AG10803 (cell line): ENCODE measurements at regions not wholly inside any gene's neighbourhood (a gene's known extent, or its start where the extent isn't known, plus 50 kb on each side); places are given as distances from the start of the nearest gene placed in this dataset.

Source experiments
- DNase-seq: peaks from one replicate; pipeline ENCODE4 v3.0.0; 2010; ENCODE audit warnings: low read depth
- H3K4me3 ChIP-seq: 2 replicates; pipeline ENCODE4 v1.5.1; 2011; ENCODE audit warnings: mild to moderate bottlenecking, low read length, control low read depth
- TF ChIP-seq, protein P1 (sequence below): conservative IDR thresholded peaks from 2 replicates; pipeline ENCODE4 v1.5.1; 2011; ENCODE audit warnings: mild to moderate bottlenecking, low read length, control low read depth, inconsistent platforms

DNA sequence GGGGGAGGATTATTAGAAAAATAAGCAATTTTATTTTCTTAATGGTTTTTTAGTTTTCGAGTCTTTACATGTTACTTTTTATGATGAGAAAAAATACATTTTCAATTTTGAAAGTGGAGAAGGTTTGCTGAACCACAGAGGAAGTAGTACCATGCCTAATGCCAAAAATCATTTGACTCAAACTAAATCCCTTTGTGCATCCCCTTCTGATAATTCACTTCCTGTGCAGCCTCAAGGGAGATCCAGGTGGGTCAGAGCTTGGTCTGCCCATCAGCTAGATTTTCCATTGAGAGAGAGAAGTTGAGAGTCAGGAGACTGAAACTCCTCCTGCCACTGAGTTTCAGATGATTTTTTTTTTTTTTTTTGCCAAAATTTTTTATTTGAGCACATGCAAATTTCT, 571.7 kb downstream of the LIG4 start:
- no peak overlapping the region for H3K4me3 ChIP-seq
- TF ChIP-seq, protein P1, sequence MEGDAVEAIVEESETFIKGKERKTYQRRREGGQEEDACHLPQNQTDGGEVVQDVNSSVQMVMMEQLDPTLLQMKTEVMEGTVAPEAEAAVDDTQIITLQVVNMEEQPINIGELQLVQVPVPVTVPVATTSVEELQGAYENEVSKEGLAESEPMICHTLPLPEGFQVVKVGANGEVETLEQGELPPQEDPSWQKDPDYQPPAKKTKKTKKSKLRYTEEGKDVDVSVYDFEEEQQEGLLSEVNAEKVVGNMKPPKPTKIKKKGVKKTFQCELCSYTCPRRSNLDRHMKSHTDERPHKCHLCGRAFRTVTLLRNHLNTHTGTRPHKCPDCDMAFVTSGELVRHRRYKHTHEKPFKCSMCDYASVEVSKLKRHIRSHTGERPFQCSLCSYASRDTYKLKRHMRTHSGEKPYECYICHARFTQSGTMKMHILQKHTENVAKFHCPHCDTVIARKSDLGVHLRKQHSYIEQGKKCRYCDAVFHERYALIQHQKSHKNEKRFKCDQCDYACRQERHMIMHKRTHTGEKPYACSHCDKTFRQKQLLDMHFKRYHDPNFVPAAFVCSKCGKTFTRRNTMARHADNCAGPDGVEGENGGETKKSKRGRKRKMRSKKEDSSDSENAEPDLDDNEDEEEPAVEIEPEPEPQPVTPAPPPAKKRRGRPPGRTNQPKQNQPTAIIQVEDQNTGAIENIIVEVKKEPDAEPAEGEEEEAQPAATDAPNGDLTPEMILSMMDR, result no peak
- DNase-seq, result no peak

DNA sequence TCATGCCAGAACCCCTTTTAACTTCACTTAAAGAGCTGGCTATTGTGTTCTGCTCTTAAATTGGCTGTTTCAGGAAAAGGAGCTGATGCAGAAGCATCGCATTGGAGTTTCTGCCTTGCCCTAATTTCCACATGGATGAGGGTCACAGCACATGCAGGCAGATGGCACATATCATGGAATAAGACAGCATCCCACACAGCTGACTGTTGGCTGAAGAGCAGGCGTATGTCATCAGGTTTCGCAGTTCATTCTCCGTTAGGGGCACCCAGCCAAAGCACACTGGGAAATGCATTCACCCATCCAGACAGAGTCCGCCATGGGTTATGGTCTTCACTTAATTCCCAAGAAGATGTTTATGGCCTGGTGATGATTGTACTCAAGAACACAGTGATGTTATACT, 572.5 kb downstream of the LIG4 start:
- H3K4me3 ChIP-seq, result no peak overlapping the region
- no peak for DNase-seq
- TF ChIP-seq, protein P1, result no peak

DNA sequence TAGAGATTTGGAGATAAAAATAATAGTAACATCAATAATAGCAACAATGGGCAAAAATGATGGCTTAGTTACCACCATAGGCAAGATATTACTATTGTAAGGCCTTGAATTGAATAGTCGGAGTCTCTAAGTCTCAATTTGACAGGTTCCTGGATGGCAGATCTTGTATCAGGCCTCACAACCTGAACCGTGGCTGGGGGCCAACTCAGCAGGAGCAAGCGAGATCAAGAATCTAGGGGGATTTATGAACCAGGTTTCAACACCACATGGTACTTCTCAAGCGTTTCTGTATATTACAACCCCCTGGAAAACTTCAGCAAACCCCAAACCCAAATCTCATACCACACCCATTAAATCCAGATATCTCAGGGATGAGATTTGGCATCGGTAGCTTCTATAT, 573.8 kb downstream of the LIG4 start:
- H3K4me3 ChIP-seq, result no peak overlapping the region
- TF ChIP-seq, protein P1, result no peak
- DNase-seq, result no peak

DNA sequence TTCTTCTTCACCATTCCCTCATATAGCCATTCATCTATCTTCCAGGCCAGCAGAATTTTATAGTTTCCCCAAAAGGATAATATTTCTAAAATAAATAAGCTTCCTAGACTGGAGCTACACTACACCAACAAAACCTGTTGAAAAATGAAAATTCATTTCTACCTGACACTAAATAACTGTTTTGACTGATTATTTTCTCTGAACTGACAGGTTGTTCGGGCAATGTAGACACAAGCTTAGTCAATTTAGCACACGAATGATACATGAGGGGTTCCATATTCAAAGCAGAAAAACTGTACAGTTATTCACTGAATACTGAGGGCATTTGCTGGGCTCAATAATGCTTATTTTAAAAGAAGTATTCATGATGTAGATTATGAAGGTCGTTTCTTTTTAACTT, 589.7 kb downstream of the LIG4 start:
- H3K4me3 ChIP-seq, result no peak overlapping the region
- DNase-seq, result no peak
- TF ChIP-seq, protein P1, result no peak

DNA sequence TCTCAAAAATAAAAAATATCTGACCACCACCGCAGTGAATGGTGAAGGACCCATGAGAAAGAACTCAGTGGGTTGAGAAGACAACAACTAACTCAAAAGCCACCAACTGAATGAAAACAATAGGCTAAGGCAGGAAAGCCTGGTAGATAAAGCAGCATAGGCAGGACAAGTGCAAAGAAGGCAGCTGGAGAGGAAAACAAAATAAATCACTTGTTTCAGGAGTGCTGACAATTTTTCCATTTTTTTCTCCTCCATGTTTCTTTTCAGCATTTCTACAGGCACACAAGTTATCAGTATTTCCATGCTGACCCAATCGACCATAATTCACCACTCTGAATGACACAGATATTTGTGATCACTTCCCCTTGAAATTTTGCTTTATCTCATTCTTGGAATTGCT, 597.8 kb downstream of the LIG4 start:
- TF ChIP-seq, protein P1, result no peak
- DNase-seq, result no peak

DNA sequence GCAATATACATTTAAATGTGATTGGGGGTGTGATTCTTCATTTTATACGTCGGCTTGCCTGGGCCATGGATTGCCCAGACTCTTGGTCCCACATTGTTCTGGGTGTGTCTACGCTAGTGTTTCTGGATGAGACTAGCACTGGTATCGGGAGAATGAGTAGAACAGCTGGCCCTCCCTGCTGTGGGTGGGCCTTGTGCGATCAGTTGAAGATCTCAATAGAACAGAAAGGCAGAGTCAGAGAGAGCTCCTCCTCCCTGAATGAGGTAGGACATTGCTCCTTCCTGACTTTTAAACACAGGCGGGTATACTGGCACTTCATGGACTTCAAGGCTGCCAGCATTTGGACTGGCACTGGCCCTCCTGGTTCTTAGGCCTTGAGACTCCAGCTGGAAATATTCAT, 603.0 kb downstream of the LIG4 start:
- no peak for DNase-seq
- no peak overlapping the region for H3K4me3 ChIP-seq
- TF ChIP-seq, protein P1, result no peak

More for the DNA sequence above, 597.8 kb downstream of the LIG4 start:
- H3K4me3 ChIP-seq, result no peak overlapping the region

DNA sequence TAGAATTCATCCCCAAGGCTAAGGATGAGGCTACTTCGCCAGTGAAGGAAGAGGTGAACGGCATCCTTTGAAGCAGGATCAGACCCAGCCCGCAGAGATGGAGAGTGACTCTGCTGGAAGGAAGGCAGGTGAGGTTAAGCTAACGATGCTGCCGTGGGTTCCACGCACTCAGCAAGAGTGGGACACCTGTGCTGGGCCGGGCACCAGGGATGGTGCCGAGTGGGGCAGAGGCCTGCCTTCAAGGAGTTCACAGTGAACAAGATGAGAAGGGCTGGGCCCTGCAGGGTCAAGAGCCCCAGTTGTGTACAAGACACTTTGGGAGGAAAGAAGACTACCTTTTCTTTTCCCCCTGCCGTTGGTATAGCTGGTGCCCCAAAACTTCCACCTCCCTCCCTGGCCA, 606.6 kb downstream of the LIG4 start:
- DNase-seq, result no peak
- no peak overlapping the region for H3K4me3 ChIP-seq
- TF ChIP-seq, protein P1, result no peak
